CD14-positive monocyte (primary cell): ENCODE measurements at regions not wholly inside any gene's neighbourhood (a gene's known extent, or its start where the extent isn't known, plus 50 kb on each side); places are given as distances from the start of the nearest gene placed in this dataset.

Source experiments
- DNase-seq, 3 donors: peaks; one replicate each; pipeline ENCODE4 v3.0.0-alpha.2; 2011 to 2022
- H2AFZ ChIP-seq: 2 replicates; pipeline ENCODE4 v1.6.0; 2012; ENCODE audit warnings: mild to moderate bottlenecking, low read depth, low read length, inconsistent platforms; ENCODE audit not compliant: insufficient read depth, poor library complexity, severe bottlenecking
- H3K27ac ChIP-seq, 2 donors: 1 replicate in 1 of 2; 2 replicates in 1 of 2; pipeline ENCODE4 v1.5.1; 2012 to 2013; ENCODE audit warnings: low read length in 2 of 2, control low read depth in 1 of 2, inconsistent platforms in 1 of 2, low read depth in 1 of 2, mild to moderate bottlenecking in 1 of 2
- H3K27me3 ChIP-seq, 2 donors: one replicate each; pipeline versions ENCODE4 v1.6.0 to v1.6.1; 2011 to 2013; ENCODE audit warnings: low read length in 2 of 2; ENCODE audit not compliant: control insufficient read depth in 2 of 2, insufficient read depth in 2 of 2
- H3K36me3 ChIP-seq, 2 donors: replicated peaks in 1 of 2; 1 replicate in 1 of 2; 2 replicates in 1 of 2; pipeline versions ENCODE4 v1.5.1 to v1.6.1; 2012 to 2013; ENCODE audit warnings: low read length in 2 of 2, control low read depth in 1 of 2, inconsistent platforms in 1 of 2, mild to moderate bottlenecking in 1 of 2; ENCODE audit not compliant: insufficient read depth in 2 of 2, control insufficient read depth in 1 of 2
- H3K4me1 ChIP-seq, 2 donors: 1 replicate in 1 of 2; 2 replicates in 1 of 2; pipeline versions ENCODE4 v1.5.1 to v1.6.1; 2012 to 2013; ENCODE audit warnings: low read length in 2 of 2, control low read depth in 1 of 2, inconsistent platforms in 1 of 2, mild to moderate bottlenecking in 1 of 2, moderate library complexity in 1 of 2; ENCODE audit not compliant: insufficient read depth in 2 of 2, control insufficient read depth in 1 of 2
- H3K4me2 ChIP-seq: replicated peaks from 2 replicates; pipeline ENCODE3; 2012; ENCODE audit warnings: low read length, moderate library complexity, mild to moderate bottlenecking; ENCODE audit not compliant: poor library complexity, severe bottlenecking; ENCODE audit errors: extremely low read depth
- H3K4me3 ChIP-seq, 3 experiments: fragments of 200-600 bp in 1 of 3; sonication (generic) in 1 of 3; replicated peaks in 1 of 3; 1 replicate in 2 of 3; 2 replicates in 1 of 3; pipeline ENCODE4 v1.5.1; 2011 to 2013; ENCODE audit warnings: low read length in 3 of 3, mild to moderate bottlenecking in 3 of 3, control low read depth in 2 of 3, low read depth in 2 of 3, inconsistent platforms in 1 of 3, moderate library complexity in 1 of 3
- H3K79me2 ChIP-seq: 2 replicates; pipeline ENCODE4 v1.6.0; 2012; ENCODE audit warnings: mild to moderate bottlenecking, control low read depth, inconsistent platforms, low read length, moderate library complexity; ENCODE audit not compliant: insufficient read depth
- H3K9ac ChIP-seq: 2 replicates; pipeline ENCODE4 v1.6.0; 2017; ENCODE audit warnings: low read length, mild to moderate bottlenecking; ENCODE audit not compliant: insufficient read depth, poor library complexity, severe bottlenecking
- H3K9me3 ChIP-seq, 2 donors: replicated peaks in 1 of 2; 1 replicate in 1 of 2; 2 replicates in 1 of 2; pipeline versions ENCODE4 v1.5.1 to v1.6.1; 2012 to 2013; ENCODE audit warnings: low read length in 2 of 2, control low read depth in 1 of 2; ENCODE audit not compliant: control insufficient read depth in 1 of 2, insufficient read depth in 1 of 2
- H4K20me1 ChIP-seq: 2 replicates; pipeline ENCODE4 v1.6.0; 2012; ENCODE audit warnings: mild to moderate bottlenecking, low read length, control low read depth, moderate library complexity; ENCODE audit not compliant: insufficient read depth
- H3K27ac Mint-ChIP-seq, 7 donors: one replicate each; pipeline ENCODE4 v1.8.0; 2020; ENCODE audit warnings: mild to moderate bottlenecking in 7 of 7, mixed read lengths in 7 of 7, moderate library complexity in 6 of 7, inconsistent platforms in 2 of 7
- H3K27me3 Mint-ChIP-seq, 3 donors: one replicate each; pipeline ENCODE4 v1.8.0; 2021 to 2022; ENCODE audit warnings: low read depth in 3 of 3, mild to moderate bottlenecking in 3 of 3, mixed read lengths in 3 of 3, moderate library complexity in 3 of 3, inconsistent platforms in 1 of 3
- H3K36me3 Mint-ChIP-seq, 2 donors: one replicate each; pipeline ENCODE4 v1.8.0; 2020; ENCODE audit warnings: mixed read lengths in 2 of 2, inconsistent platforms in 1 of 2, mild to moderate bottlenecking in 1 of 2
- H3K4me1 Mint-ChIP-seq: one replicate; pipeline ENCODE4 v1.8.0; 2020; ENCODE audit warnings: mild to moderate bottlenecking, mixed read lengths
- H3K4me3 Mint-ChIP-seq, 2 donors: one replicate each; pipeline ENCODE4 v1.8.0; 2020; ENCODE audit warnings: mild to moderate bottlenecking in 2 of 2, mixed read lengths in 2 of 2, moderate library complexity in 1 of 2
- H3K9me3 Mint-ChIP-seq, 7 donors: one replicate each; pipeline ENCODE4 v1.8.0; 2020 to 2022; ENCODE audit warnings: mixed read lengths in 7 of 7, mild to moderate bottlenecking in 6 of 7, moderate library complexity in 6 of 7, inconsistent platforms in 2 of 7
- WGBS: methylation state at CpG from one replicate; pipeline ENCODE4 v1.1.5; 2013; ENCODE audit warnings: missing lambda C conversion rate; ENCODE audit not compliant: insufficient coverage; 5-methylcytosine and 5-hydroxymethylcytosine counted together
- intact Hi-C, 2 donors: fragments of 100-400 bp; cut with micrococcal nuclease; formaldehyde crosslinking; loops; one replicate each; pipeline versions ENCODE4 v1.15.0 to v1.15.1; 2023
- TF ChIP-seq, protein P1 (sequence below): fragments of 200-600 bp; IDR thresholded peaks from one replicate; pipeline ENCODE4 v1.8.0; 2022; ENCODE audit warnings: antibody characterized with exemption, mild to moderate bottlenecking

DNA sequence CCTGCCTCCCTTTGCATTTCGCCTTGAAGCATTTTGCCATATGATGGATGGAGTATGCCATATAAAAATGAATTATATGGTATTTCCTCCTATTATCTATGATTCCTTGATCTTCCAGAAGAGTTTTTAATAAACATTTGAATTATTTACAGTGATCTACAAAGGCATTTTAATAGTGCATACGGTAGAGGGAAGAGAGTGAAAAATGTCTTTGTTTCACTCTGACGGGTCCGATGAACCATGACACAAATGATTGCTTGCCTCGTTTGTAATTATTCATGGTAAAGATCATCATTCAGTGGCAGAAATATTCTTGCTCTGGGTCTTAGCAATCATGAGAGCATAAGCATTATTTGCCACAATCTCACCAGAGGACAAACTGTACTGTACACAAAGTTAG, 1010.9 kb downstream of the NTRK3 start:
- Histone ChIP-seq H3K27me3 (no peaks in the 10 kb centered on the region), H3K79me2 (no peaks in the 10 kb centered on the region), H2AFZ (no peak overlapping the region), H3K36me3 (no peaks in the 10 kb centered on the region), H3K4me1 (no peaks in the 10 kb centered on the region), H3K4me3 (no peak overlapping the region), H3K27ac (no peak overlapping the region), H3K9ac (no peak overlapping the region), H4K20me1 (no peaks in the 10 kb centered on the region), H3K9me3 (no peaks in the 10 kb centered on the region), H3K4me2 (no peak overlapping the region)
- H3K4me3 Mint-ChIP-seq, result no peak overlapping the region
- 80% methylated on average over 1 of the region's 5 CpGs for WGBS
- no peaks in the 10 kb centered on the region for H3K27me3 Mint-ChIP-seq
- H3K4me1 Mint-ChIP-seq, result no peaks in the 10 kb centered on the region
- no peak overlapping the region for H3K27ac Mint-ChIP-seq
- intact Hi-C loops, result loop anchor here in 1 of 2 donors (10.0 kb wide), 1 partner anchor 61 kb away; no protein-coding TSS in a partner anchor
- H3K9me3 Mint-ChIP-seq, result peaks cover 1 to 4% (median 2%) of the 10 kb centered on the region in 7 donors
- no peak for DNase-seq
- no peaks in the 10 kb centered on the region for H3K36me3 Mint-ChIP-seq
- TF ChIP-seq, protein P1, sequence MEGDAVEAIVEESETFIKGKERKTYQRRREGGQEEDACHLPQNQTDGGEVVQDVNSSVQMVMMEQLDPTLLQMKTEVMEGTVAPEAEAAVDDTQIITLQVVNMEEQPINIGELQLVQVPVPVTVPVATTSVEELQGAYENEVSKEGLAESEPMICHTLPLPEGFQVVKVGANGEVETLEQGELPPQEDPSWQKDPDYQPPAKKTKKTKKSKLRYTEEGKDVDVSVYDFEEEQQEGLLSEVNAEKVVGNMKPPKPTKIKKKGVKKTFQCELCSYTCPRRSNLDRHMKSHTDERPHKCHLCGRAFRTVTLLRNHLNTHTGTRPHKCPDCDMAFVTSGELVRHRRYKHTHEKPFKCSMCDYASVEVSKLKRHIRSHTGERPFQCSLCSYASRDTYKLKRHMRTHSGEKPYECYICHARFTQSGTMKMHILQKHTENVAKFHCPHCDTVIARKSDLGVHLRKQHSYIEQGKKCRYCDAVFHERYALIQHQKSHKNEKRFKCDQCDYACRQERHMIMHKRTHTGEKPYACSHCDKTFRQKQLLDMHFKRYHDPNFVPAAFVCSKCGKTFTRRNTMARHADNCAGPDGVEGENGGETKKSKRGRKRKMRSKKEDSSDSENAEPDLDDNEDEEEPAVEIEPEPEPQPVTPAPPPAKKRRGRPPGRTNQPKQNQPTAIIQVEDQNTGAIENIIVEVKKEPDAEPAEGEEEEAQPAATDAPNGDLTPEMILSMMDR, result no peak

DNA sequence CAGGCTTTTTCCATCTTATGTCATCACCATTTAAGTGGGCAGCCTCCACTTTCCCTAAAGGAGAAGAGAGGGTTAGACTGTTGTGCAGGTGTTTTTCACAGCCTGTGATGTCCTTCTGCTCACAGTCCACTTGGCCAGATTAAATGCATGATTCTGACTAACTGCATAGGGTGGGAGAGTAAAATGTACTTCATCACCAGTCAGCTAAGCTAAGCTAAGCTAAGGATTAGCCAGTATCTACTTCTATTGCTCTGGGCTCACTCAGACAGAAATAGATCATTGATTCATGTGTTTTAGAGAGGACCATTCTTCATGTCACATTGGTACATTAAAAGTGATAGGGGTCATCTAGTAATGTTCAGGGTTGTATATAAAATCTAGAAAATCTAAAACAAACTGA, 1013.1 kb downstream of the NTRK3 start:
- H3K27ac Mint-ChIP-seq, result no peak overlapping the region
- no peak for DNase-seq
- no peaks in the 10 kb centered on the region for H3K4me1 Mint-ChIP-seq
- no peaks in the 10 kb centered on the region for H3K36me3 ChIP-seq
- no peaks in the 10 kb centered on the region for H3K27me3 ChIP-seq
- no peaks in the 10 kb centered on the region for H3K27me3 Mint-ChIP-seq
- H3K79me2 ChIP-seq, result no peaks in the 10 kb centered on the region
- no peak overlapping the region for H3K9ac ChIP-seq
- no peaks in the 10 kb centered on the region for H3K9me3 ChIP-seq
- H3K4me2 ChIP-seq, result no peak overlapping the region
- no peak overlapping the region for H3K4me3 ChIP-seq
- H3K9me3 Mint-ChIP-seq, result peaks cover 0 to 5% (median 2%) of the 10 kb centered on the region in 7 donors
- H3K4me1 ChIP-seq, result no peaks in the 10 kb centered on the region
- intact Hi-C loops, result loop anchor here in 1 of 2 donors (10.0 kb wide), 1 partner anchor 59 kb away; no protein-coding TSS in a partner anchor
- no peaks in the 10 kb centered on the region for H4K20me1 ChIP-seq
- no peak overlapping the region for H3K4me3 Mint-ChIP-seq
- no peak overlapping the region for H2AFZ ChIP-seq
- no peaks in the 10 kb centered on the region for H3K36me3 Mint-ChIP-seq
- TF ChIP-seq, protein P1, result no peak
- H3K27ac ChIP-seq, result no peak overlapping the region
